ENCODE measurements at regions not wholly inside any gene's neighbourhood (a gene's known extent, or its start where the extent isn't known, plus 50 kb on each side); places are given as distances from the start of the nearest gene placed in this dataset.

- no peak for TF ChIP-seq ZNF207 (IDR thresholded peaks at IDR 0.05; ENCODE audit: borderline replicate concordance)
- no peak for TF ChIP-seq MXI1 (IDR thresholded peaks at IDR 0.05; ENCODE audit: low read depth, low read length)
- 0 out of 2 replicates have a peak, but pooled peaks have one; percentile 24 for TF ChIP-seq GABPA (IDR thresholded peaks at IDR 0.05; ENCODE audit: low read depth)
- no peak for TF ChIP-seq CHD2 (IDR thresholded peaks at IDR 0.05; ENCODE audit: borderline replicate concordance, low read depth, low read length)
- TF ChIP-seq ZBTB40 (IDR thresholded peaks at IDR 0.05; ENCODE audit: borderline replicate concordance) = no peak
- TF ChIP-seq SUZ12 (IDR thresholded peaks at IDR 0.05; ENCODE audit: unreplicated experiment) = no peak
- peak; percentile 89; the same call in 1 of the 2 replicates for TF ChIP-seq FOXM1 (IDR thresholded peaks at IDR 0.05; ENCODE audit: low read depth, low read length)
- TF ChIP-seq ESRRA (IDR thresholded peaks at IDR 0.05; ENCODE audit: low read length) = no peak
- peak; percentile 37; the same call in 1 of the 2 replicates for TF ChIP-seq NR2F1 (conservative IDR thresholded peaks at IDR 0.05)
- no peak for TF ChIP-seq USF1 (IDR thresholded peaks at IDR 0.05; ENCODE audit: borderline replicate concordance, extremely low read length, insufficient read depth, low read depth, low read length)
- no peak for TF ChIP-seq HDAC6 (IDR thresholded peaks at IDR 0.05; ENCODE audit: unreplicated experiment)
- TF ChIP-seq RCOR1 (conservative IDR thresholded peaks at IDR 0.05; ENCODE audit: low read depth, low read length) = no peak
- TF ChIP-seq HDAC2 (IDR thresholded peaks at IDR 0.05) = no peak
- no peak for TF ChIP-seq WRNIP1 (IDR thresholded peaks at IDR 0.05; ENCODE audit: borderline replicate concordance, low read depth, low read length)
- peak; percentile 66; the same call in 1 of the 2 replicates for TF ChIP-seq BCL11A (IDR thresholded peaks at IDR 0.05; ENCODE audit: low read depth, low read length)
- TF ChIP-seq IKZF1 (conservative IDR thresholded peaks at IDR 0.05) = peak; percentile 96
- no peak for TF ChIP-seq ELK1 (IDR thresholded peaks at IDR 0.05; ENCODE audit: low read depth, low read length)
- TF ChIP-seq BCL3 (IDR thresholded peaks at IDR 0.05; ENCODE audit: borderline replicate concordance, insufficient read depth, low read depth, low read length, poor library complexity, severe bottlenecking) = no peak
- TF ChIP-seq NFYB (IDR thresholded peaks at IDR 0.05; ENCODE audit: insufficient read depth, low read depth, low read length) = no peak
- no peak for TF ChIP-seq RELA (IDR thresholded peaks at IDR 0.05; ENCODE audit: borderline replicate concordance, partially characterized antibody)
- 0 out of 2 replicates have a peak, but pooled peaks have one; percentile 30 for TF ChIP-seq RFX5 (IDR thresholded peaks at IDR 0.05; ENCODE audit: low read depth, low read length)
These were observed 844.9 kb upstream of the ALCAM start (continued) for GRCh38 chr3:104521606-104522336.
